Astrocyte (in vitro differentiated cells and primary cell): ENCODE measurements at regions not wholly inside any gene's neighbourhood (a gene's known extent, or its start where the extent isn't known, plus 50 kb on each side); places are given as distances from the start of the nearest gene placed in this dataset.

Experiments
- CTCF ChIP-seq: IDR thresholded peaks from 2 replicates; pipeline ENCODE4 v1.5.1; 2011; ENCODE audit warnings: low read depth, mild to moderate bottlenecking, inconsistent platforms, low read length, moderate library complexity; ENCODE audit not compliant: insufficient read depth
- EZH2 ChIP-seq: IDR thresholded peaks from 2 replicates; pipeline ENCODE4 v1.6.1; 2012; ENCODE audit warnings: mild to moderate bottlenecking, low read length, inconsistent platforms; ENCODE audit not compliant: insufficient read depth

- TF ChIP-seq CTCF (no peak), EZH2 (no peak)
Measured at GRCh38 chr1:112057736-112058135, 68.3 kb upstream of the KCND3 start.
